ENCODE measurements at regions not wholly inside any gene's neighbourhood (a gene's known extent, or its start where the extent isn't known, plus 50 kb on each side); places are given as distances from the start of the nearest gene placed in this dataset.
A peak's percentile ranks its signal among the peaks of the same experiment; 100 is the strongest.

DNA sequence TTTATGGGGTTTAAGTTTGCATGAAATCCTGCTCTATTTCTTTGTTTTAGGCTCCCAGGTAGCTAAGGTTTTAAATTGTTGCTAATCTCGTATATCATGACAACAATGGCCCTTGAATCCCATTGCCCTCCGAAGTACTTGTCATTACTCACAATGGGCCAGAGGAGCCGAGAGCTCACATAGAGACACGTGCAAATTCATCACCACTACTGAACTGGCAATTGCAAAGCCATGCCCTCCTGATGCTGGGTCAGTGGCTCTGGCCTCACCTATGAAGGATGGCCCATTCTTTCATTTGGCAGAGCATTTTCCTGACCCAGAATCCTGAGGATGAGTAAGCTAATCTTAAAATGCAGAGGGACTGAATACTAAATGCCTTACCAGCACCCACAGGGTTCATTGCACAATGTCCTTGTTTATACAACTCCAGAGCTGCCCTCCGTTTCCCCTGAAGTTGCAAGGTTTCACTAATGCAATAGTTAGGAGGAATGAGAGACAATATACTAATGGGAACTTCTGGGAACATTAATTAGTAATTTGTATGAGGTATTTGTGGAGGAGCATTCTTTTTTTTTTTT is 71.6 kb upstream of the GAREM1 start:
- DNase-seq (ENCODE audit: low spot score) = no peak

- peak; percentile 13 for DNase-seq (ENCODE audit: low spot score)
Measured at GRCh38 chr18:32530947-32531651, 60.4 kb upstream of the GAREM1 start.

GRCh38 chr18:32529722-32530420 is 59.2 kb upstream of the GAREM1 start:
- no peak for DNase-seq (ENCODE audit: low spot score)

- no peak for DNase-seq (ENCODE audit: low spot score)
Measured at GRCh38 chr18:32520771-32521170, 50.1 kb upstream of the GAREM1 start.

All from COLO829 (cell line).